HFFc6 (cell line): ENCODE measurements at regions not wholly inside any gene's neighbourhood (a gene's known extent, or its start where the extent isn't known, plus 50 kb on each side); places are given as distances from the start of the nearest gene placed in this dataset.

ENCODE experiments used
- DNase-seq: peaks from one replicate; pipeline ENCODE4 v3.0.0-alpha.2; 2018
- H3K27ac Mint-ChIP-seq: 2 replicates; pipeline ENCODE4 v1.8.0; 2020; ENCODE audit warnings: mild to moderate bottlenecking, mixed read lengths
- H3K27me3 Mint-ChIP-seq: 2 replicates; pipeline ENCODE4 v1.8.0; 2021; ENCODE audit warnings: mild to moderate bottlenecking, moderate library complexity, mixed read lengths; ENCODE audit not compliant: insufficient read depth
- H3K36me3 Mint-ChIP-seq: 2 replicates; pipeline ENCODE4 v1.8.0; 2021; ENCODE audit warnings: low read depth, mixed read lengths
- H3K4me1 Mint-ChIP-seq: 2 replicates; pipeline ENCODE4 v1.8.0; 2020; ENCODE audit warnings: low read depth, mixed read lengths
- H3K4me3 Mint-ChIP-seq: 2 replicates; pipeline ENCODE4 v1.8.0; 2020; ENCODE audit warnings: mild to moderate bottlenecking, moderate library complexity, mixed read lengths
- H3K9me3 Mint-ChIP-seq: 2 replicates; pipeline ENCODE4 v1.8.0; 2020; ENCODE audit warnings: mild to moderate bottlenecking, mixed read lengths
- TF ChIP-seq, protein P1 (sequence below): fragments of 200-600 bp; sonication (generic); IDR thresholded peaks from 2 replicates; pipeline ENCODE4 v1.5.0; 2021; ENCODE audit warnings: antibody characterized with exemption, mild to moderate bottlenecking

DNA sequence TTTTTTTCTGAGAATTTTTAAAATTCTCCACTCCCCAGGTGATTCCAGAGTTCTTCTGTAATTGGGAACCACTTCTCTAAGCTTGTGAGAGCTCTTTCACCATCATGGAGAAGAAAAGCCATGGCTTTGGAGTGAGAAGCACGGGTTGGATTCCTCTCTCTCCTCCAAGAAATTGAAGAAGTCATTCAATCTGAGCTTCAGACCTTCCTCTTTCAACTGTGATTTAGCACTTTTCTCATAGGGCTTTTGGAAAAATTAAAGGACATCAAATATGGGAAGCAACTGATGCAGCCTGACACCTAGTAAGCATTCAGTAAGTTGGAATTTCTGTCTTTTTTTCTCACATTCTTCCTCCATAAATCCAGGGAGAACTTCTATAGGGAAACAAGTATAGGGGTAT lies 580.4 kb upstream of the KLF4 start:
- H3K27ac Mint-ChIP-seq: no peak overlapping the region
- DNase-seq: no peak
- H3K9me3 Mint-ChIP-seq: no peaks in the 10 kb centered on the region
- H3K4me3 Mint-ChIP-seq: no peak overlapping the region
- TF ChIP-seq, protein P1, sequence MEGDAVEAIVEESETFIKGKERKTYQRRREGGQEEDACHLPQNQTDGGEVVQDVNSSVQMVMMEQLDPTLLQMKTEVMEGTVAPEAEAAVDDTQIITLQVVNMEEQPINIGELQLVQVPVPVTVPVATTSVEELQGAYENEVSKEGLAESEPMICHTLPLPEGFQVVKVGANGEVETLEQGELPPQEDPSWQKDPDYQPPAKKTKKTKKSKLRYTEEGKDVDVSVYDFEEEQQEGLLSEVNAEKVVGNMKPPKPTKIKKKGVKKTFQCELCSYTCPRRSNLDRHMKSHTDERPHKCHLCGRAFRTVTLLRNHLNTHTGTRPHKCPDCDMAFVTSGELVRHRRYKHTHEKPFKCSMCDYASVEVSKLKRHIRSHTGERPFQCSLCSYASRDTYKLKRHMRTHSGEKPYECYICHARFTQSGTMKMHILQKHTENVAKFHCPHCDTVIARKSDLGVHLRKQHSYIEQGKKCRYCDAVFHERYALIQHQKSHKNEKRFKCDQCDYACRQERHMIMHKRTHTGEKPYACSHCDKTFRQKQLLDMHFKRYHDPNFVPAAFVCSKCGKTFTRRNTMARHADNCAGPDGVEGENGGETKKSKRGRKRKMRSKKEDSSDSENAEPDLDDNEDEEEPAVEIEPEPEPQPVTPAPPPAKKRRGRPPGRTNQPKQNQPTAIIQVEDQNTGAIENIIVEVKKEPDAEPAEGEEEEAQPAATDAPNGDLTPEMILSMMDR: no peak
- no peaks in the 10 kb centered on the region for H3K4me1 Mint-ChIP-seq
- H3K36me3 Mint-ChIP-seq: no peaks in the 10 kb centered on the region
- H3K27me3 Mint-ChIP-seq: peaks cover 5% of the 10 kb centered on the region

DNA sequence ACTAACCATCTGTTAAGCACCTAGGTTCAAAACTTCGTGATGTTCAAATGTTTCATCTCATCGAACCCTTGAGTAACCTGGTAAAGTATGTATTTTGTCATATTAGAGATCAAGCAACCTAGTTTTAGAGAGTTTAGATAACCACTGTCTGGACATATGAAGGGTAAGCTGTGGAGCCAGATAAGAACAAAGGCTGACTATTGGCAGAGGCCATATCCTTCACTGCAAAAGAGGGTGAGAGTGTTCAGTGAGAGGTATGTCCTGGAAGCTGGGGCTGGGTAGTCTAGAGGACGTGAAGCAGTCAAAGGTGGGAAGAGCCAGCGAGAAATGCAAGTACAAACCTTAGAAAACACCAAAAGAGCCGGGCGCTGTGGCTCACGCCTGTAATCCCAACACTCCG lies 573.1 kb upstream of the KLF4 start:
- TF ChIP-seq, protein P1: no peak
- Mint-ChIP-seq H3K9me3 (no peaks in the 10 kb centered on the region), H3K27ac (no peak overlapping the region), H3K4me1 (peaks cover 9% of the 10 kb centered on the region), H3K36me3 (no peaks in the 10 kb centered on the region), H3K4me3 (no peak overlapping the region), H3K27me3 (peaks cover 16% of the 10 kb centered on the region)
- DNase-seq: no peak

DNA sequence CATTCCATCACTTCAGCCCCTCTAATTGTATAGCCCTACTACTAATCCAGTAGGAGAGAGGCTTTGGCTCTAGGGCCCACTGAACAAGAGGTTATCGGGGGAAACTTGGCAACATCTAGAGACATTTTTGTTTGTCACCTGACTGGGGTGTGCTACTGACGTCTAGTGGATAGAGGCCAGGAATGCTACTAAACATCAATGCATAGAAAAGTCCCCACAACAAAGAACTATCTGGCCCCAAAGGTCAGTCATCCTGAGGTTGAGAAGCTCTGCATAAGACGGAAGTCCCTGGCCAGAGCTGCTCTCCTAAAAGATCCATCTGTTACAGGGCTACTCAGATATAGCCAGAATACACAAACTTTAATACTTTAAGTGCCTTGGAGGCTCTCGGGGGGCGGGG lies 570.6 kb upstream of the KLF4 start:
- no peak for DNase-seq
- Mint-ChIP-seq H3K27ac (no peak overlapping the region), H3K4me3 (no peak overlapping the region), H3K36me3 (no peaks in the 10 kb centered on the region), H3K9me3 (no peaks in the 10 kb centered on the region), H3K4me1 (peaks cover 34% of the 10 kb centered on the region), H3K27me3 (peaks cover 16% of the 10 kb centered on the region)
- TF ChIP-seq, protein P1: no peak

DNA sequence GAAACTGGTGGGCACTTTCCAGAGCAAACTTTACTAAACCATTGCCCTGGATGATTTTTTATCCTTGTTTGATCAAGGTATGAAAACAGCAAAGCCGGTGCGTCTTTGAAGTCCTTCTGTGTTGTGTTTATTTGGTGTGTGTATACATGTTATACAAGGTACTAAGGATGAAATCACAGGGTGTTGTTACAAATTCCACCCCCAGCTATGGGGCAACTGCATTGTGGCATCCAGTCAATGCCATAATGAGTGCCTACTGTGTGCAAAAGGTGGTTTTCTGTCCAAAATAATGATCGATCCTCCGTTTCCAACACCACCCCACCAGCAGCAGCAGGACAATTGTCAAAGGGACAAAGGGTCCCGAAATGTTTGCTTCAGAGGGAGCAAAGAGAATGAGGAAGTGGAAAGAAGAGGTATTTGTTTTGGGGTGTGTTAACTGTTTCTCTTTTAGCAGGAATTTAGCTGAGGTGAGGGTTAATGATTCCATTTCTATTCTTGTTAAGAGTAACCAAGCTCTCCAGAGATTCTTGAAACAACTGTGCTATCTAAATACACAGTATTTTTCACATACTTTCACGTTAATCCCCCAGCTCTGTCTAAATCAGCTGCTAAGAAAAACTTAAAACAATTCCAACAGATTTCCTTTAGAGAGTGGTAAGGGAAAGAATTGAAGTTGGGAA lies 568.7 kb upstream of the KLF4 start:
- Mint-ChIP-seq H3K27me3 (peaks cover 7% of the 10 kb centered on the region), H3K27ac (no peak overlapping the region), H3K4me1 (peaks cover 51% of the 10 kb centered on the region), H3K36me3 (no peaks in the 10 kb centered on the region), H3K9me3 (no peaks in the 10 kb centered on the region), H3K4me3 (no peak overlapping the region)
- TF ChIP-seq, protein P1: no peak
- DNase-seq: no peak

DNA sequence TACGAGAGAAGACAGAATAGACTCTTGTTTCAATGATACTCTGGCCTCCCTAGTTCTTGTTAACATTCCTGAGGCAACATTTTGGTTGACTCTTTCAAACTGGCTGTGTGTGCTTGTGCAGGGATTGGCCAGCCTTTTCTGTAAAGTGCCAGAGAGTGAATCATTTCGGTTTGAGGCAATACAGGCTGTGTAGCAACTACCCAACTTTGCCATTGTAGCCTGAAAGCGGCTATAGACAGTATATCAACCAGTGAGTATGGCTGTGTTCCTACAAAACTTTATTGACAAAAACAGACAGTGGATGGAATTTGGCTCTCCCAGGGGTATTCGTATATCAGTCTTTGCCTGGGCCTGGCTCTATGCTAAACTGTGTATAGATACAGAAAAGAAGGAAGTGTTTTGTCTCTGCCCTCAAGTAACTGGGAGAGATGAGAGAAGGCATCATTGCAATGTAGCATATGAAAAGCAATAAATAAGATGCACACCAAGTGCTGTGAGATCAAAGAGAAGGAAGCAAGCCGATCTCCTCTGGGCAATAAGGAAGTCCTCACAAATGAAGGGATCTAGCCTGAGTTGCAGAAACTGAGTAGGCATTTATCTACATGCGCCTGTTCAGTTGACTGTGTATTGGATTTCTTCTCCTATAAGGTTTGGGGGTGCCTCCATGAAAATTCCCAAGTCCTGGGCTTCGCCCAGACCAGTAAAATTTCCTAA lies 568.0 kb upstream of the KLF4 start:
- Mint-ChIP-seq H3K4me3 (peak overlapping the region; percentile 61), H3K36me3 (no peaks in the 10 kb centered on the region), H3K9me3 (no peaks in the 10 kb centered on the region), H3K4me1 (peaks cover 58% of the 10 kb centered on the region), H3K27ac (peak overlapping the region; percentile 74), H3K27me3 (peaks cover 6% of the 10 kb centered on the region)
- peak; percentile 95 for DNase-seq
- TF ChIP-seq, protein P1: no peak
